GM12878 (cell line): ENCODE measurements at regions not wholly inside any gene's neighbourhood (a gene's known extent, or its start where the extent isn't known, plus 50 kb on each side); places are given as distances from the start of the nearest gene placed in this dataset.

Experiments used
- ATAC-seq: fragments of 200-7000 bp; cut with Tn5 transposase; 3 replicates; pipeline ENCODE4 v1.9.1; 2020; ENCODE audit warnings: mild to moderate bottlenecking, moderate library complexity
- BruUV-seq: library from RNA; stranded (reverse); fragments of 400-500 nt; replicated peaks from 2 replicates; lab custom pipeline; 2021; lab: Mats Ljungman, UMichigan
- CTCF ChIA-PET: fragments of 300-600 bp; sonication (Branson Sonifier 250); formaldehyde crosslinking; extraction: SDS; loops from one replicate; lab custom pipeline; 2021; ENCODE audit warnings: inconsistent platforms; lab: Yijun Ruan, JAX
- POLR2A ChIA-PET: fragments of 350-600 bp; formaldehyde crosslinking; extraction: SDS; loops from one replicate; lab custom pipeline; 2021; ENCODE audit warnings: inconsistent platforms; lab: Charles Lee
- RAD21 ChIA-PET: fragments of 300-600 bp; sonication (Branson Sonifier 250); formaldehyde crosslinking; loops from one replicate; lab custom pipeline; 2023; ENCODE audit warnings: antibody characterized with exemption; ENCODE audit not compliant: unreplicated experiment; lab: Charles Lee
- SMC1A ChIA-PET: fragments of 300-600 bp; sonication (Branson Sonifier 250); formaldehyde crosslinking; loops from one replicate; lab custom pipeline; 2023; ENCODE audit not compliant: unreplicated experiment, uncharacterized antibody; lab: Charles Lee
- DNase-seq: peaks from one replicate; pipeline ENCODE4 v3.0.0-alpha.2; 2011; ENCODE audit warnings: low read depth, low spot score
- FAIRE-seq: peaks from 3 replicates; lab custom pipeline; 2011; peaks lifted over from hg19 to GRCh38; lab: Jason Lieb, UNC
- H2AFZ ChIP-seq: 2 replicates; pipeline ENCODE4 v1.6.0; 2011; ENCODE audit warnings: low read depth, low read length, control low read depth; ENCODE audit not compliant: control insufficient read depth
- H3K27ac ChIP-seq: 2 replicates; pipeline ENCODE4 v1.5.1; 2011; ENCODE audit warnings: control low read depth; ENCODE audit not compliant: control insufficient read depth, insufficient read depth
- H3K27me3 ChIP-seq, 2 experiments: replicated peaks in 1 of 2; 2 replicates each; pipeline versions ENCODE4 v1.6.0 to v1.6.1; 2011; ENCODE audit warnings: low read length in 1 of 2; ENCODE audit not compliant: control insufficient read depth in 2 of 2, insufficient read depth in 2 of 2
- H3K36me3 ChIP-seq, 2 experiments: 2 replicates each; pipeline ENCODE4 v1.5.1; 2011; ENCODE audit warnings: low read length in 1 of 2; ENCODE audit not compliant: control insufficient read depth in 2 of 2, insufficient read depth in 2 of 2
- H3K4me1 ChIP-seq: 2 replicates; pipeline ENCODE4 v1.6.1; 2011; ENCODE audit warnings: mild to moderate bottlenecking, low read length, moderate library complexity, mixed read lengths; ENCODE audit not compliant: control insufficient read depth, insufficient read depth
- H3K4me2 ChIP-seq: 2 replicates; pipeline ENCODE4 v1.6.0; 2011; ENCODE audit warnings: control low read depth; ENCODE audit not compliant: control insufficient read depth, insufficient read depth
- H3K4me3 ChIP-seq: fragments of 200-600 bp; sonication (generic); 2 replicates; pipeline ENCODE4 v1.5.1; 2016
- H3K79me2 ChIP-seq: 2 replicates; pipeline ENCODE4 v1.6.0; 2011; ENCODE audit warnings: low read length; ENCODE audit not compliant: control insufficient read depth, insufficient read depth
- H3K9ac ChIP-seq: 2 replicates; pipeline ENCODE4 v1.8.0; 2011; ENCODE audit warnings: low read length, control low read depth, mixed read lengths; ENCODE audit not compliant: control insufficient read depth, insufficient read depth
- H3K9me3 ChIP-seq: replicated peaks from 3 replicates; pipeline ENCODE4 v1.5.1; 2011; ENCODE audit warnings: mild to moderate bottlenecking, low read length; ENCODE audit not compliant: control insufficient read depth, insufficient read depth
- H4K20me1 ChIP-seq: 2 replicates; pipeline ENCODE4 v1.6.0; 2011; ENCODE audit not compliant: control insufficient read depth, insufficient read depth
- BACH1 ChIP-seq: fragments of 450-650 bp; IDR thresholded peaks from 2 replicates; pipeline ENCODE4 v1.6.1; 2017; ENCODE audit warnings: mild to moderate bottlenecking, borderline replicate concordance
- CEBPB ChIP-seq, 2 experiments: fragments of 150-350 bp in 1 of 2; IDR thresholded peaks; 2 replicates each; pipeline ENCODE4 v1.6.1; 2012 to 2014; ENCODE audit warnings: low read depth in 2 of 2, low read length in 2 of 2, borderline replicate concordance in 1 of 2, inconsistent platforms in 1 of 2
- CUX1 ChIP-seq: IDR thresholded peaks from 2 replicates; pipeline ENCODE4 v1.6.1; 2012; ENCODE audit warnings: improper control_type of control experiment, low read depth, low read length; ENCODE audit not compliant: insufficient replicate concordance
- IKZF1 ChIP-seq: fragments of 450-650 bp; conservative IDR thresholded peaks from 2 replicates; pipeline ENCODE4 v1.6.1; 2017; ENCODE audit warnings: antibody characterized with exemption, mild to moderate bottlenecking
- IRF4 ChIP-seq: IDR thresholded peaks from 2 replicates; pipeline ENCODE4 v1.6.1; 2011; ENCODE audit warnings: low read depth, low read length
- KDM1A ChIP-seq: fragments of 200-600 bp; sonication (generic); IDR thresholded peaks from 2 replicates; pipeline ENCODE4 v1.6.1; 2016; ENCODE audit warnings: borderline replicate concordance
- MAX ChIP-seq: IDR thresholded peaks from 2 replicates; pipeline ENCODE4 v1.6.1; 2012; ENCODE audit warnings: low read depth, low read length, improper control_type of control experiment
- MYB ChIP-seq: fragments of 150-350 bp; IDR thresholded peaks from 2 replicates; pipeline ENCODE4 v1.6.1; 2014; ENCODE audit warnings: mild to moderate bottlenecking, low read depth, low read length, borderline replicate concordance
- PAX8 ChIP-seq: fragments of 450-650 bp; IDR thresholded peaks from 2 replicates; pipeline ENCODE4 v1.6.1; 2017; ENCODE audit warnings: mild to moderate bottlenecking, moderate library complexity
- PRDM15 ChIP-seq: fragments of 450-650 bp; formaldehyde crosslinking; IDR thresholded peaks from 2 replicates; pipeline ENCODE4 v1.4.0; 2020; ENCODE audit warnings: mild to moderate bottlenecking, moderate library complexity
- RBBP5 ChIP-seq: fragments of 200-600 bp; sonication (generic); conservative IDR thresholded peaks from 2 replicates; pipeline ENCODE4 v1.6.1; 2016
- RUNX3 ChIP-seq: IDR thresholded peaks from 2 replicates; pipeline ENCODE4 v1.6.1; 2012; ENCODE audit warnings: low read length, inconsistent platforms
- SUPT20H ChIP-seq: IDR thresholded peaks from 2 replicates; pipeline ENCODE4 v1.6.1; 2011; ENCODE audit warnings: low read depth, mild to moderate bottlenecking, low read length, moderate library complexity, borderline replicate concordance; ENCODE audit not compliant: control insufficient read depth
- ZSCAN29 ChIP-seq: fragments of 450-650 bp; IDR thresholded peaks from 2 replicates; pipeline ENCODE4 v1.6.1; 2017; ENCODE audit warnings: mild to moderate bottlenecking, moderate library complexity
- WGBS: methylation state at CpG from one replicate; pipeline ENCODE4 v1.1.6; 2016; ENCODE audit warnings: low lambda C conversion rate; ENCODE audit not compliant: insufficient replicate concordance, insufficient coverage; ENCODE audit errors: missing lambda C conversion rate; 5-methylcytosine and 5-hydroxymethylcytosine counted together
- in situ Hi-C: fragments of 300-500 bp; cut with MboI; formaldehyde crosslinking; loops from 9 replicates; pipeline ENCODE4 v1.14.3; 2018; ENCODE audit warnings: mixed read lengths
- intact Hi-C: fragments of 100-400 bp; cut with micrococcal nuclease; formaldehyde crosslinking; loops from one replicate; pipeline ENCODE4 v1.14.2; 2022; ENCODE audit not compliant: unreplicated experiment

- intact Hi-C loops: no loop called here
- peaks cover 6% of the 10 kb centered on the region; the same call in 2 of the 3 replicates for H3K9me3 ChIP-seq
- WGBS: 67% methylated on average over 3 of the region's 3 CpGs
- ChIA-PET CTCF (interaction anchor here (0.6 kb wide), 1 partner anchor 405 kb away, joined by 3 read pairs; no protein-coding TSS in a partner anchor), RAD21 (no interaction called here), POLR2A (interaction anchor here (0.7 to 1.0 kb wide), 2 partner anchors 10 to 42 kb away, joined by 3 read pairs; no protein-coding TSS in a partner anchor), SMC1A (interaction anchor here (1.0 to 1.7 kb wide), 4 partner anchors 11 to 126 kb away, joined by 3 to 8 read pairs (median 4); no protein-coding TSS in a partner anchor)
- H3K27ac ChIP-seq: no peak overlapping the region
- H3K4me2 ChIP-seq: no peak overlapping the region
- H3K36me3 ChIP-seq: no peaks in the 10 kb centered on the region
- no peaks in the 10 kb centered on the region for H4K20me1 ChIP-seq
- in situ Hi-C loops: no loop called here
- H3K4me1 ChIP-seq: peaks cover 10% of the 10 kb centered on the region
- no peak overlapping the region for H2AFZ ChIP-seq
- BruUV-seq: no TSS peak
- H3K79me2 ChIP-seq: no peaks in the 10 kb centered on the region
- no peak for ATAC-seq
- H3K9ac ChIP-seq: no peak overlapping the region
- no peak for DNase-seq
- no peaks in the 10 kb centered on the region for H3K27me3 ChIP-seq
- H3K4me3 ChIP-seq: no peak overlapping the region
- no peak for FAIRE-seq
- no peak for TF ChIP-seq KDM1A
- no peak for TF ChIP-seq IRF4
- TF ChIP-seq BACH1: no peak
- no peak for TF ChIP-seq MYB
- no peak for TF ChIP-seq CEBPB (IDR thresholded peaks at IDR 0.05; ENCODE audit: borderline replicate concordance in 1 of 2, low read depth in 2 of 2, low read length in 2 of 2)
- TF ChIP-seq RBBP5: no peak
- TF ChIP-seq SUPT20H: no peak
- no peak for TF ChIP-seq MAX
- TF ChIP-seq PAX8: no peak
- no peak for TF ChIP-seq IKZF1
- TF ChIP-seq CUX1: no peak
- no peak for TF ChIP-seq ZSCAN29
- TF ChIP-seq PRDM15: no peak
- TF ChIP-seq RUNX3: no peak
Measured at GRCh38 chr12:46531804-46532203, 159.2 kb upstream of the SLC38A2 start.
